C4-2B (cell line): ENCODE measurements at regions not wholly inside any gene's neighbourhood (a gene's known extent, or its start where the extent isn't known, plus 50 kb on each side); places are given as distances from the start of the nearest gene placed in this dataset.

Experiments
- H3K27ac ChIP-seq: fragments of 450-650 bp; 2 replicates; pipeline ENCODE4 v1.5.1; 2017
- ZFX ChIP-seq: fragments of 450-650 bp; IDR thresholded peaks from 2 replicates; pipeline ENCODE4 v1.6.1; 2017
- TF ChIP-seq, protein P1 (sequence below): fragments of 450-650 bp; conservative IDR thresholded peaks from 2 replicates; pipeline ENCODE4 v1.5.1; 2017; ENCODE audit warnings: mild to moderate bottlenecking

- H3K27ac ChIP-seq: no peak overlapping the region
- TF ChIP-seq, protein P1, sequence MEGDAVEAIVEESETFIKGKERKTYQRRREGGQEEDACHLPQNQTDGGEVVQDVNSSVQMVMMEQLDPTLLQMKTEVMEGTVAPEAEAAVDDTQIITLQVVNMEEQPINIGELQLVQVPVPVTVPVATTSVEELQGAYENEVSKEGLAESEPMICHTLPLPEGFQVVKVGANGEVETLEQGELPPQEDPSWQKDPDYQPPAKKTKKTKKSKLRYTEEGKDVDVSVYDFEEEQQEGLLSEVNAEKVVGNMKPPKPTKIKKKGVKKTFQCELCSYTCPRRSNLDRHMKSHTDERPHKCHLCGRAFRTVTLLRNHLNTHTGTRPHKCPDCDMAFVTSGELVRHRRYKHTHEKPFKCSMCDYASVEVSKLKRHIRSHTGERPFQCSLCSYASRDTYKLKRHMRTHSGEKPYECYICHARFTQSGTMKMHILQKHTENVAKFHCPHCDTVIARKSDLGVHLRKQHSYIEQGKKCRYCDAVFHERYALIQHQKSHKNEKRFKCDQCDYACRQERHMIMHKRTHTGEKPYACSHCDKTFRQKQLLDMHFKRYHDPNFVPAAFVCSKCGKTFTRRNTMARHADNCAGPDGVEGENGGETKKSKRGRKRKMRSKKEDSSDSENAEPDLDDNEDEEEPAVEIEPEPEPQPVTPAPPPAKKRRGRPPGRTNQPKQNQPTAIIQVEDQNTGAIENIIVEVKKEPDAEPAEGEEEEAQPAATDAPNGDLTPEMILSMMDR: no peak
Observed at GRCh38 chr3:144760831-144761230, 789.2 kb downstream of the DIPK2A start.

DNA sequence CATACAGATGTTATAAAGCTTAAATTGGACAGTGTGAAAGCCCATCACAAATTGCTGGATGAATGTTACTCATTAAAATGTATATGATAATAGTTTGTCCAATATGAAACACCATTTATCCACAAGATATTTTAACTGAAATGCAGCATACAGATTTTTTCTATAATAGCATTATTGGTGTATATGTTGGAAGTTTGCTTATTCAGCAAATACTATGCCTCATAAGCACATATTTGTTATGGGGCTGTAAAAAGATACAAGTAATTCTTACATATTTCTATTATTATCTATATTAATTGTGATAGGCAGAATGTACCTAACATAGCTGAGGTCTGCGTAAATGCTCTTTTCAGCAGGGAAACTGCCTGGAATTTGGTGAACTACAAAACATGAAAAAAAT lies 790.5 kb downstream of the DIPK2A start:
- TF ChIP-seq ZFX: no peak
- TF ChIP-seq, protein P1: no peak
- no peak overlapping the region for H3K27ac ChIP-seq

GRCh38 chr3:144763878-144764454 lies 792.3 kb downstream of the DIPK2A start:
- H3K27ac ChIP-seq: no peak overlapping the region
- TF ChIP-seq, protein P1: no peak
- TF ChIP-seq ZFX: no peak

- TF ChIP-seq, protein P1: no peak
- TF ChIP-seq ZFX: no peak
- no peak overlapping the region for H3K27ac ChIP-seq
Observed at GRCh38 chr3:144770281-144770680, 798.7 kb downstream of the DIPK2A start.

- H3K27ac ChIP-seq: no peak overlapping the region
- TF ChIP-seq ZFX: no peak
- TF ChIP-seq, protein P1: peak; percentile 38
Observed at GRCh38 chr3:144770915-144771351, 799.3 kb downstream of the DIPK2A start.

DNA sequence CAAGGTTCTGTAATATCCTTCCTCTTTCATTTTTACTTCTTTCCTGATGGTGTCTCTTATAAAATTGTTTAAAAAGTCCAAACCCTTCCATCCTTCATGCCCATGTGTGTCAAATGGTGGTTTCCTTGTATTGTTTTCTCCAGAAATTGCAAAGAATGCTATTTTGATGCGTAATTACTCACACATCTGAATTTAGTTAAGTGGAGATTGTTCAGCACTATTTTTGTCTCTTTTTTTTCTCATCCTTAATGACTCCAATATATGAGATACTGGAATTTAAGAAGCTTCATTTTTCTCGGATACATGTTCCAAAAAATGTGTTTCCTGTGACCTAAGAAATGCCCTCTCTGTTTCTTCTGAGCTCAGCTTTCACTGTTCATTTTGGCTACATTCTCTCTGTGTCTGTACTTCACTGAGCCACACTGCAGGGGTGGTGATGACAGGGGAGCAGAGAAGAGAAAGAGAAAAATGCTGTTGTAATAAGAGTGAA lies 799.8 kb downstream of the DIPK2A start:
- TF ChIP-seq, protein P1: no peak
- TF ChIP-seq ZFX: no peak
- no peak overlapping the region for H3K27ac ChIP-seq

DNA sequence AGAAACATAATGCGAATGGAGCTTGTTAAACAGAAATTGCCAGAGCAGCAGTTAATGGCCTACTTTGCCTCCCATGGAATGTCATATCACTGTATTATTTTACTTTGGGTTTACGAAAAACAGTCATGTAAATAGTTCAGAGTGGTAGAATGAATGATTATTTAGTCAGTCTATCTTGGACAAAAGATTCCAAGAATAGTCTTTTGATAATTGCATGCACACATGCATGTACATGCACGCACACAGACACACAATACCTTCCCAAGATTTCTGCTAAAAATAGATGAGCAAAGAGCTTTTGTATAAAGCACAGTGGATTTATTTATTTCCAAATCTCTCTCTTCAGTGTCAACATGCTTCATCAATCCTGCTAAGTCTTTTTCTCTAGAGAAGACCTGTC lies 800.7 kb downstream of the DIPK2A start:
- no peak for TF ChIP-seq ZFX
- TF ChIP-seq, protein P1: no peak
- H3K27ac ChIP-seq: no peak overlapping the region
